ENCODE measurements at regions not wholly inside any gene's neighbourhood (a gene's known extent, or its start where the extent isn't known, plus 50 kb on each side); places are given as distances from the start of the nearest gene placed in this dataset.

- Histone ChIP-seq H3K9me3 (no peaks in the 10 kb centered on the region), H3K4me1 (no peaks in the 10 kb centered on the region), H3K27ac (no peak overlapping the region), H3K27me3 (no peaks in the 10 kb centered on the region), H3K36me3 (no peaks in the 10 kb centered on the region), H3K4me3 (no peak overlapping the region)
- FAIRE-seq (no peak), DNase-seq (no peak), ATAC-seq (no peak)
- TF ChIP-seq, protein P1, sequence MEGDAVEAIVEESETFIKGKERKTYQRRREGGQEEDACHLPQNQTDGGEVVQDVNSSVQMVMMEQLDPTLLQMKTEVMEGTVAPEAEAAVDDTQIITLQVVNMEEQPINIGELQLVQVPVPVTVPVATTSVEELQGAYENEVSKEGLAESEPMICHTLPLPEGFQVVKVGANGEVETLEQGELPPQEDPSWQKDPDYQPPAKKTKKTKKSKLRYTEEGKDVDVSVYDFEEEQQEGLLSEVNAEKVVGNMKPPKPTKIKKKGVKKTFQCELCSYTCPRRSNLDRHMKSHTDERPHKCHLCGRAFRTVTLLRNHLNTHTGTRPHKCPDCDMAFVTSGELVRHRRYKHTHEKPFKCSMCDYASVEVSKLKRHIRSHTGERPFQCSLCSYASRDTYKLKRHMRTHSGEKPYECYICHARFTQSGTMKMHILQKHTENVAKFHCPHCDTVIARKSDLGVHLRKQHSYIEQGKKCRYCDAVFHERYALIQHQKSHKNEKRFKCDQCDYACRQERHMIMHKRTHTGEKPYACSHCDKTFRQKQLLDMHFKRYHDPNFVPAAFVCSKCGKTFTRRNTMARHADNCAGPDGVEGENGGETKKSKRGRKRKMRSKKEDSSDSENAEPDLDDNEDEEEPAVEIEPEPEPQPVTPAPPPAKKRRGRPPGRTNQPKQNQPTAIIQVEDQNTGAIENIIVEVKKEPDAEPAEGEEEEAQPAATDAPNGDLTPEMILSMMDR (IDR thresholded peaks at IDR 0.05), result no peak
- WGBS, 2 donors, result 57 to 73% methylated on average over 2 of the region's 2 CpGs
- intact Hi-C loops (cut with DNase I), result no loop called here
Measured at GRCh38 chr5:62729675-62730074, 151.1 kb downstream of the LRRC70 start.

DNA sequence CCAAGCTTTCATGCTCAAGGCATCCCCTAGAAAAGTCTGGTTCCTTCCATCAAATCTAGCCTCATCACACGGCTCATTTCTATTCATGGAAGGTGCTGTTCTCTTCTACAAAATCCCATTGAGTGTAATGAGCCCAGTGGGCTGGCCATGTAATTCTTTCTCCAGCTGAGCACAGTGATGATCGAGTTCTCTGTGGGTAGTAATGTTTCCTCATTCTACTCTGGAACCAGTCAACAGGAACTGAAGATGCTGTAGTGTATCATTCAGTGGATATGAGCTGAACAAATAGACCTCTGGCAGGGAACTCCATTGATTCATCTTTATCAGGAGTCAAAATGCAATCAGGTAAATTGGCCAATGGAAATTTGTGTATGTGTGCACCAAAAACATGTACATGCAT, 149.2 kb downstream of the LRRC70 start:
- H3K4me3 ChIP-seq, result no peak overlapping the region
- intact Hi-C loops (cut with DNase I), result no loop called here
- 69 to 82% methylated on average over 2 of the region's 2 CpGs for whole genome bisulfite sequencing, 2 donors

DNA sequence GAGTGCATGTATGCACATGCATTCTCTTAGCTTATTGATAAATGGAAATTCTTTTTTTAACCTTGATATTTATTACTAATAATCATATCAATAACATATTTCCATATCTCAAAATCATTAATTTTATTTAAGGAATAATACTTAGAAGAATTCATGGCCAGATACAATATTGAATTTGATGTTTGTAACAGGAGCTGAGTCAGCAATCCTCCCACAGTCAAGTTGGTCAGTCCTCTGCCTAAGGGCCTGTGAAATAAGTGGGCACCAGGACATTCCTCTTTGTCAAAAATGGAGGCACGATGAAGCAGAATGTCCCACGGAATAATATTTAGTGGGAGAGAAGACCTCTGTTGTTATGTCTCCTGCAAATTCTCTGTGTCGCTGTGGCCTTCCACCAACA, 148.6 kb downstream of the LRRC70 start:
- no peak overlapping the region for H3K4me3 ChIP-seq
- TF ChIP-seq, protein P1 (IDR thresholded peaks at IDR 0.05), result no peak
- H3K9me3 ChIP-seq, result no peaks in the 10 kb centered on the region
- H3K27ac ChIP-seq, result no peak overlapping the region
- ATAC-seq, result no peak
- FAIRE-seq, result no peak
- H3K4me1 ChIP-seq, result no peaks in the 10 kb centered on the region
- intact Hi-C loops (cut with DNase I), result no loop called here
- 83 to 90% methylated on average over 3 of the region's 3 CpGs for WGBS, 2 donors
- DNase-seq, result no peak
- H3K27me3 ChIP-seq, result no peaks in the 10 kb centered on the region
- no peaks in the 10 kb centered on the region for H3K36me3 ChIP-seq

More for the DNA sequence above, 149.2 kb downstream of the LRRC70 start:
- TF ChIP-seq, protein P1 (IDR thresholded peaks at IDR 0.05), result no peak
- FAIRE-seq, result no peak
- H3K9me3 ChIP-seq, result no peaks in the 10 kb centered on the region
- ATAC-seq, result no peak
- no peaks in the 10 kb centered on the region for H3K36me3 ChIP-seq
- no peaks in the 10 kb centered on the region for H3K4me1 ChIP-seq
- no peak for DNase-seq
- H3K27me3 ChIP-seq, result no peaks in the 10 kb centered on the region
- H3K27ac ChIP-seq, result no peak overlapping the region

- H3K9me3 ChIP-seq, result no peaks in the 10 kb centered on the region
- DNase-seq (no peak), FAIRE-seq (no peak), ATAC-seq (no peak)
- H3K4me1 ChIP-seq, result no peaks in the 10 kb centered on the region
- TF ChIP-seq, protein P1 (IDR thresholded peaks at IDR 0.05), result no peak
- no peak overlapping the region for H3K4me3 ChIP-seq
- H3K27me3 ChIP-seq, result no peaks in the 10 kb centered on the region
- WGBS, 2 donors, result 60 to 65% methylated on average over 9 of the region's 9 CpGs
- intact Hi-C loops (cut with DNase I), result no loop called here
- no peak overlapping the region for H3K27ac ChIP-seq
- H3K36me3 ChIP-seq, result no peaks in the 10 kb centered on the region
Measured at GRCh38 chr5:62722360-62722759, 143.7 kb downstream of the LRRC70 start.

DNA sequence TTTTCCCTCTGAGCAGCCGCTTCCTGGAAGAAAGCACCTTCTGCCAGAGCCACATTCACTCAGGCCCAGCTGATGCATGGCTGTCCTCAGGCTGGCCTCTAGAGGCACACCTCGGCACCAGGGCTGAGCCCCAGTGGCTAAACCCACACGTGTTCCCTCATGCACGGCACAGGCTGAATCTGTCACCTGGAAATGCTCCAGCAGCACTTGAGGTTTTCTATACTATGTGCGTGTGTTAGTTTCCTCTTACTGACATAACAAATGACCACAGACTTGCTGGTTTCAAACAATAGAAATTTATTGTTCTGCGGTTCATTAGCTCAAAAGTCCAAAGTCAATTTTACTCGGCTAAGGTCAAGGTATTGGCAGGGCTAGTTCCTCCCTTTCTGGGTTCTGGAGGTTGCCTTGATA, 141.4 kb downstream of the LRRC70 start:
- intact Hi-C loops (cut with DNase I), result no loop called here
- peak in 1 of 6 donors; percentile 8 for DNase-seq
- 28 to 38% methylated on average over 7 of the region's 7 CpGs for WGBS, 2 donors
- Histone ChIP-seq H3K9me3 (no peaks in the 10 kb centered on the region), H3K4me1 (no peaks in the 10 kb centered on the region), H3K4me3 (no peak overlapping the region), H3K36me3 (no peaks in the 10 kb centered on the region), H3K27ac (no peak overlapping the region), H3K27me3 (no peaks in the 10 kb centered on the region)
- ATAC-seq, result peak in 3 of 4 donors; percentile 42 to 75 (median 74)
- FAIRE-seq, result no peak
- TF ChIP-seq, protein P1 (IDR thresholded peaks at IDR 0.05), result no peak

Measured in pancreas (tissue), 10 donors.